GM23338 (cell line): ENCODE measurements at regions not wholly inside any gene's neighbourhood (a gene's known extent, or its start where the extent isn't known, plus 50 kb on each side); places are given as distances from the start of the nearest gene placed in this dataset.

Source experiments
- ATAC-seq: fragments of 200-7000 bp; cut with Tn5 transposase; 3 replicates; pipeline ENCODE4 v1.9.1; 2020
- DNase-seq: peaks from one replicate; pipeline ENCODE4 v3.0.0-alpha.2; 2015; ENCODE audit warnings: low spot score
- H2AFZ ChIP-seq: fragments of 200-600 bp; sonication (generic); 2 replicates; pipeline ENCODE4 v1.8.0; 2016; ENCODE audit warnings: antibody characterized with exemption, mild to moderate bottlenecking, moderate library complexity
- H3F3A ChIP-seq: fragments of 200-600 bp; sonication (generic); replicated peaks from 2 replicates; pipeline ENCODE4 v1.8.0; 2017; ENCODE audit warnings: antibody characterized with exemption, mixed run types, low read depth
- H3K27ac ChIP-seq: fragments of 200-600 bp; sonication (generic); 2 replicates; pipeline ENCODE4 v1.6.1; 2016; ENCODE audit warnings: low read depth
- H3K27me3 ChIP-seq: fragments of 200-600 bp; sonication (generic); 2 replicates; pipeline ENCODE4 v1.8.0; 2016; ENCODE audit warnings: mild to moderate bottlenecking, mixed run types, moderate library complexity; ENCODE audit not compliant: insufficient read depth
- H3K36me3 ChIP-seq: fragments of 200-600 bp; sonication (generic); 2 replicates; pipeline ENCODE4 v1.8.0; 2016; ENCODE audit warnings: mild to moderate bottlenecking; ENCODE audit not compliant: insufficient read depth
- H3K4me1 ChIP-seq: fragments of 200-600 bp; sonication (generic); 2 replicates; pipeline ENCODE4 v1.8.0; 2016; ENCODE audit warnings: mild to moderate bottlenecking, moderate library complexity; ENCODE audit not compliant: insufficient read depth
- H3K4me2 ChIP-seq: fragments of 200-600 bp; sonication (generic); 2 replicates; pipeline ENCODE4 v1.7.1; 2017; ENCODE audit warnings: mixed run types
- H3K4me3 ChIP-seq: fragments of 200-600 bp; sonication (generic); 2 replicates; pipeline ENCODE4 v1.6.1; 2016; ENCODE audit warnings: mixed run types
- H3K79me2 ChIP-seq: fragments of 200-600 bp; sonication (generic); replicated peaks from 2 replicates; pipeline ENCODE4 v1.8.0; 2017; ENCODE audit warnings: mild to moderate bottlenecking; ENCODE audit not compliant: insufficient read depth
- H3K9me2 ChIP-seq: fragments of 200-600 bp; sonication (generic); 2 replicates; pipeline ENCODE4 v1.8.0; 2017; ENCODE audit not compliant: insufficient read depth
- H4K20me1 ChIP-seq: fragments of 200-600 bp; sonication (generic); replicated peaks from 2 replicates; pipeline ENCODE4 v1.8.0; 2017; ENCODE audit warnings: mild to moderate bottlenecking; ENCODE audit not compliant: insufficient read depth
- H3K27ac Mint-ChIP-seq: 2 replicates; pipeline ENCODE4 v1.8.0; 2020; ENCODE audit warnings: inconsistent platforms, mild to moderate bottlenecking, moderate library complexity, mixed read lengths
- H3K27me3 Mint-ChIP-seq: 3 replicates; pipeline ENCODE4 v1.8.0; 2022; ENCODE audit warnings: low read depth, mild to moderate bottlenecking, moderate library complexity, mixed read lengths, inconsistent platforms; ENCODE audit not compliant: insufficient read depth, poor library complexity
- H3K36me3 Mint-ChIP-seq: 3 replicates; pipeline ENCODE4 v1.8.0; 2021; ENCODE audit warnings: low read depth, mild to moderate bottlenecking, inconsistent platforms, moderate library complexity, mixed read lengths
- H3K4me1 Mint-ChIP-seq: 3 replicates; pipeline ENCODE4 v1.8.0; 2020; ENCODE audit warnings: mild to moderate bottlenecking, inconsistent platforms, mixed read lengths
- H3K4me3 Mint-ChIP-seq: 3 replicates; pipeline ENCODE4 v1.8.0; 2021; ENCODE audit warnings: moderate library complexity, mild to moderate bottlenecking, inconsistent platforms, mixed read lengths
- H3K9me3 Mint-ChIP-seq: 3 replicates; pipeline ENCODE4 v1.8.0; 2020; ENCODE audit warnings: moderate library complexity, mild to moderate bottlenecking, inconsistent platforms, mixed read lengths
- EZH2 ChIP-seq: fragments of 200-600 bp; sonication (generic); IDR thresholded peaks from one replicate; pipeline ENCODE4 v1.8.0; 2017; ENCODE audit warnings: antibody characterized with exemption, mild to moderate bottlenecking, low read depth; ENCODE audit not compliant: unreplicated experiment
- EZH2phosphoT487 ChIP-seq: fragments of 200-600 bp; sonication (generic); IDR thresholded peaks from one replicate; pipeline ENCODE4 v1.8.1; 2018; ENCODE audit warnings: antibody characterized with exemption; ENCODE audit not compliant: unreplicated experiment
- NANOG ChIP-seq: IDR thresholded peaks from 2 replicates; pipeline ENCODE4 v1.6.1; 2016; ENCODE audit warnings: antibody characterized with exemption, borderline replicate concordance
- TF ChIP-seq, protein P1 (sequence below): fragments of 250-450 bp; sonication (Bioruptor Pico); IDR thresholded peaks from 2 replicates; pipeline ENCODE4 v1.5.0; 2020; ENCODE audit warnings: mild to moderate bottlenecking, moderate library complexity
- TF ChIP-seq, protein P2 (sequence below), 2 experiments: fragments of 200-600 bp in 1 of 2; sonication (generic) in 1 of 2; conservative IDR thresholded peaks; 2 replicates each; pipeline versions ENCODE4 v1.5.1 to v1.6.1; 2016 to 2017; ENCODE audit warnings: antibody characterized with exemption in 2 of 2, low read depth in 2 of 2, mild to moderate bottlenecking in 2 of 2, moderate library complexity in 1 of 2

DNA sequence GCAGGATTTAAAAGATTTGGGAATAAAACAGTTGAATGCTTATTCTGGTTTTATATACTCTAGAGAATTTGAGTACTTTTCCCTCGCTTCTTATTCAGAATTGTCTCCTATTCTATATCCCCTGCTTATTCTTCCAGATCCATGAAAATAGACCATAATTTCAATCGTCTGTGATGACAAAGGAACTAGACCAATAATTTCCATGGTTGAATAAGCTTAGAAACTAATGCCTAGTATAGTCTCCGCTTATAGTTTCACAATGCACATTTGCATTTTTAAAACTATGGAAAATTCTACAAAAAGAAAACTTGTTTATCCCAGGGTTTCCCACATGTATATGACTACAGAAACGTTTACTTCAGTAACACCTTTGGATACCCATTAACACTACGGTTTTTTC, 247.4 kb upstream of the NR5A2 start (continued):
- TF ChIP-seq, protein P1, sequence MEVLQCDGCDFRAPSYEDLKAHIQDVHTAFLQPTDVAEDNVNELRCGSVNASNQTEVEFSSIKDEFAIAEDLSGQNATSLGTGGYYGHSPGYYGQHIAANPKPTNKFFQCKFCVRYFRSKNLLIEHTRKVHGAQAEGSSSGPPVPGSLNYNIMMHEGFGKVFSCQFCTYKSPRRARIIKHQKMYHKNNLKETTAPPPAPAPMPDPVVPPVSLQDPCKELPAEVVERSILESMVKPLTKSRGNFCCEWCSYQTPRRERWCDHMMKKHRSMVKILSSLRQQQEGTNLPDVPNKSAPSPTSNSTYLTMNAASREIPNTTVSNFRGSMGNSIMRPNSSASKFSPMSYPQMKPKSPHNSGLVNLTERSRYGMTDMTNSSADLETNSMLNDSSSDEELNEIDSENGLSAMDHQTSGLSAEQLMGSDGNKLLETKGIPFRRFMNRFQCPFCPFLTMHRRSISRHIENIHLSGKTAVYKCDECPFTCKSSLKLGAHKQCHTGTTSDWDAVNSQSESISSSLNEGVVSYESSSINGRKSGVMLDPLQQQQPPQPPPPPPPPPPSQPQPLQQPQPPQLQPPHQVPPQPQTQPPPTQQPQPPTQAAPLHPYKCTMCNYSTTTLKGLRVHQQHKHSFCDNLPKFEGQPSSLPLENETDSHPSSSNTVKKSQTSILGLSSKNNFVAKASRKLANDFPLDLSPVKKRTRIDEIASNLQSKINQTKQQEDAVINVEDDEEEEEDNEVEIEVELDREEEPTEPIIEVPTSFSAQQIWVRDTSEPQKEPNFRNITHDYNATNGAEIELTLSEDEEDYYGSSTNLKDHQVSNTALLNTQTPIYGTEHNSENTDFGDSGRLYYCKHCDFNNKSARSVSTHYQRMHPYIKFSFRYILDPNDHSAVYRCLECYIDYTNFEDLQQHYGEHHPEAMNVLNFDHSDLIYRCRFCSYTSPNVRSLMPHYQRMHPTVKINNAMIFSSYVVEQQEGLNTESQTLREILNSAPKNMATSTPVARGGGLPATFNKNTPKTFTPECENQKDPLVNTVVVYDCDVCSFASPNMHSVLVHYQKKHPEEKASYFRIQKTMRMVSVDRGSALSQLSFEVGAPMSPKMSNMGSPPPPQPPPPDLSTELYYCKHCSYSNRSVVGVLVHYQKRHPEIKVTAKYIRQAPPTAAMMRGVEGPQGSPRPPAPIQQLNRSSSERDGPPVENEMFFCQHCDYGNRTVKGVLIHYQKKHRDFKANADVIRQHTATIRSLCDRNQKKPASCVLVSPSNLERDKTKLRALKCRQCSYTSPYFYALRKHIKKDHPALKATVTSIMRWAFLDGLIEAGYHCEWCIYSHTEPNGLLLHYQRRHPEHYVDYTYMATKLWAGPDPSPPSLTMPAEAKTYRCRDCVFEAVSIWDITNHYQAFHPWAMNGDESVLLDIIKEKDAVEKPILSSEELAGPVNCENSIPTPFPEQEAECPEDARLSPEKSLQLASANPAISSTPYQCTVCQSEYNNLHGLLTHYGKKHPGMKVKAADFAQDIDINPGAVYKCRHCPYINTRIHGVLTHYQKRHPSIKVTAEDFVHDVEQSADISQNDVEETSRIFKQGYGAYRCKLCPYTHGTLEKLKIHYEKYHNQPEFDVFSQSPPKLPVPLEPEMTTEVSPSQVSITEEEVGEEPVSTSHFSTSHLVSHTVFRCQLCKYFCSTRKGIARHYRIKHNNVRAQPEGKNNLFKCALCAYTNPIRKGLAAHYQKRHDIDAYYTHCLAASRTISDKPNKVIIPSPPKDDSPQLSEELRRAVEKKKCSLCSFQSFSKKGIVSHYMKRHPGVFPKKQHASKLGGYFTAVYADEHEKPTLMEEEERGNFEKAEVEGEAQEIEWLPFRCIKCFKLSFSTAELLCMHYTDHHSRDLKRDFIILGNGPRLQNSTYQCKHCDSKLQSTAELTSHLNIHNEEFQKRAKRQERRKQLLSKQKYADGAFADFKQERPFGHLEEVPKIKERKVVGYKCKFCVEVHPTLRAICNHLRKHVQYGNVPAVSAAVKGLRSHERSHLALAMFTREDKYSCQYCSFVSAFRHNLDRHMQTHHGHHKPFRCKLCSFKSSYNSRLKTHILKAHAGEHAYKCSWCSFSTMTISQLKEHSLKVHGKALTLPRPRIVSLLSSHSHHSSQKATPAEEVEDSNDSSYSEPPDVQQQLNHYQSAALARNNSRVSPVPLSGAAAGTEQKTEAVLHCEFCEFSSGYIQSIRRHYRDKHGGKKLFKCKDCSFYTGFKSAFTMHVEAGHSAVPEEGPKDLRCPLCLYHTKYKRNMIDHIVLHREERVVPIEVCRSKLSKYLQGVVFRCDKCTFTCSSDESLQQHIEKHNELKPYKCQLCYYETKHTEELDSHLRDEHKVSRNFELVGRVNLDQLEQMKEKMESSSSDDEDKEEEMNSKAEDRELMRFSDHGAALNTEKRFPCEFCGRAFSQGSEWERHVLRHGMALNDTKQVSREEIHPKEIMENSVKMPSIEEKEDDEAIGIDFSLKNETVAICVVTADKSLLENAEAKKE: no peak

GRCh38 chr1:199780948-199781670, 246.4 kb upstream of the NR5A2 start:
- peaks cover 9% of the 10 kb centered on the region; the same call in 2 of the 3 replicates for H3K4me1 Mint-ChIP-seq
- H3K4me3 Mint-ChIP-seq: no peak overlapping the region
- Histone ChIP-seq H3K27me3 (no peaks in the 10 kb centered on the region), H2AFZ (no peak overlapping the region), H3K4me1 (peaks cover 12% of the 10 kb centered on the region; the same call in 1 of the 2 replicates), H3K9me2 (no peaks in the 10 kb centered on the region), H3F3A (no peaks in the 10 kb centered on the region), H3K79me2 (no peaks in the 10 kb centered on the region), H4K20me1 (no peaks in the 10 kb centered on the region), H3K4me2 (no peak overlapping the region), H3K27ac (no peak overlapping the region), H3K4me3 (no peak overlapping the region), H3K36me3 (no peaks in the 10 kb centered on the region)
- DNase-seq (no peak), ATAC-seq (no peak)
- no peaks in the 10 kb centered on the region for H3K27me3 Mint-ChIP-seq
- no peaks in the 10 kb centered on the region for H3K36me3 Mint-ChIP-seq
- TF ChIP-seq, protein P2, sequence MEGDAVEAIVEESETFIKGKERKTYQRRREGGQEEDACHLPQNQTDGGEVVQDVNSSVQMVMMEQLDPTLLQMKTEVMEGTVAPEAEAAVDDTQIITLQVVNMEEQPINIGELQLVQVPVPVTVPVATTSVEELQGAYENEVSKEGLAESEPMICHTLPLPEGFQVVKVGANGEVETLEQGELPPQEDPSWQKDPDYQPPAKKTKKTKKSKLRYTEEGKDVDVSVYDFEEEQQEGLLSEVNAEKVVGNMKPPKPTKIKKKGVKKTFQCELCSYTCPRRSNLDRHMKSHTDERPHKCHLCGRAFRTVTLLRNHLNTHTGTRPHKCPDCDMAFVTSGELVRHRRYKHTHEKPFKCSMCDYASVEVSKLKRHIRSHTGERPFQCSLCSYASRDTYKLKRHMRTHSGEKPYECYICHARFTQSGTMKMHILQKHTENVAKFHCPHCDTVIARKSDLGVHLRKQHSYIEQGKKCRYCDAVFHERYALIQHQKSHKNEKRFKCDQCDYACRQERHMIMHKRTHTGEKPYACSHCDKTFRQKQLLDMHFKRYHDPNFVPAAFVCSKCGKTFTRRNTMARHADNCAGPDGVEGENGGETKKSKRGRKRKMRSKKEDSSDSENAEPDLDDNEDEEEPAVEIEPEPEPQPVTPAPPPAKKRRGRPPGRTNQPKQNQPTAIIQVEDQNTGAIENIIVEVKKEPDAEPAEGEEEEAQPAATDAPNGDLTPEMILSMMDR (conservative IDR thresholded peaks at IDR 0.05; ENCODE audit: low read depth in 2 of 2): no peak
- TF ChIP-seq NANOG (no peak), EZH2phosphoT487 (no peak), EZH2 (no peak)
- no peak overlapping the region for H3K27ac Mint-ChIP-seq
- H3K9me3 Mint-ChIP-seq: no peaks in the 10 kb centered on the region
